Spleen (tissue), 7 donors: ENCODE measurements at regions not wholly inside any gene's neighbourhood (a gene's known extent, or its start where the extent isn't known, plus 50 kb on each side); places are given as distances from the start of the nearest gene placed in this dataset.

ENCODE experiments used
- POLR2A ChIP-seq, 3 donors: fragments of 450-650 bp; IDR thresholded peaks; one replicate each; pipeline ENCODE4 v1.5.1; 2017; ENCODE audit warnings: antibody characterized with exemption in 3 of 3, mild to moderate bottlenecking in 1 of 3
- POLR2AphosphoS5 ChIP-seq, 3 donors: sonication (generic); formaldehyde crosslinking; IDR thresholded peaks; one replicate each; pipeline ENCODE4 v1.5.1; 2017; ENCODE audit warnings: antibody characterized with exemption in 3 of 3
- TF ChIP-seq, protein P1 (sequence below), 11 experiments: fragments of 200-600 bp in 7 of 11; fragments of 450-650 bp in 4 of 11; sonication (generic) in 4 of 11; IDR thresholded peaks in 8 of 11; conservative IDR thresholded peaks in 3 of 11; 1 replicate in 7 of 11; 2 replicates in 4 of 11; pipeline versions ENCODE4 v1.4.0 to v1.8.0; 2016 to 2021; ENCODE audit warnings: antibody characterized with exemption in 11 of 11, inconsistent platforms in 4 of 11, mild to moderate bottlenecking in 1 of 11
- donor health status: DM: no; HTN: no; CAD: no; lungs with moderate emphysema.
- donor health status: DM: no; HTN: no; CAD: no.
- donor health status: DM: no; HTN: no; CAD: no.

DNA sequence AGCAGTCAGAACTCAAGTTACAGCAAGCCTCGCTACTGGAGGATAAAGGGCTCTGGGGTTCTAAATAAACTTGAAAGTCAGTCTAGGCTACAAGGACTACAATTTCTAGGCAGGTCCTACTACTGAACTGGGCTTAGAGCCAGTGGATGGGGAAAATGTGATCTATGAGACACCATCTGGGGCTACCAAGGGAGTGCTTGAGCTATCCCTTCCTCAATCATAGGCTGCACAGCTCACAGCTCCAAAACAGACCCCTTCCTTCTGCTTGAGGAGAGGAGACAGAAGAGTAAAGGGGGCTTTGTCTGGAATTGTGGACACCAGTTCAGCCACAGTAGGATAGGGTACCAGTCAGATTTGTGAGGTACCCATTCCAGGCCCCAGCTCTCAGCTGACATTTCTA, 145.8 kb upstream of the SNX7 start:
- TF ChIP-seq, protein P1, sequence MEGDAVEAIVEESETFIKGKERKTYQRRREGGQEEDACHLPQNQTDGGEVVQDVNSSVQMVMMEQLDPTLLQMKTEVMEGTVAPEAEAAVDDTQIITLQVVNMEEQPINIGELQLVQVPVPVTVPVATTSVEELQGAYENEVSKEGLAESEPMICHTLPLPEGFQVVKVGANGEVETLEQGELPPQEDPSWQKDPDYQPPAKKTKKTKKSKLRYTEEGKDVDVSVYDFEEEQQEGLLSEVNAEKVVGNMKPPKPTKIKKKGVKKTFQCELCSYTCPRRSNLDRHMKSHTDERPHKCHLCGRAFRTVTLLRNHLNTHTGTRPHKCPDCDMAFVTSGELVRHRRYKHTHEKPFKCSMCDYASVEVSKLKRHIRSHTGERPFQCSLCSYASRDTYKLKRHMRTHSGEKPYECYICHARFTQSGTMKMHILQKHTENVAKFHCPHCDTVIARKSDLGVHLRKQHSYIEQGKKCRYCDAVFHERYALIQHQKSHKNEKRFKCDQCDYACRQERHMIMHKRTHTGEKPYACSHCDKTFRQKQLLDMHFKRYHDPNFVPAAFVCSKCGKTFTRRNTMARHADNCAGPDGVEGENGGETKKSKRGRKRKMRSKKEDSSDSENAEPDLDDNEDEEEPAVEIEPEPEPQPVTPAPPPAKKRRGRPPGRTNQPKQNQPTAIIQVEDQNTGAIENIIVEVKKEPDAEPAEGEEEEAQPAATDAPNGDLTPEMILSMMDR (IDR thresholded peaks at IDR 0.05 in 8 of 11, conservative IDR thresholded peaks at IDR 0.05 in 3 of 11) = no peak
- TF ChIP-seq POLR2AphosphoS5 (IDR thresholded peaks at IDR 0.05) = no peak
- no peak for TF ChIP-seq POLR2A (IDR thresholded peaks at IDR 0.05)
